NCI-H1105 (cell line): ENCODE measurements at regions not wholly inside any gene's neighbourhood (a gene's known extent, or its start where the extent isn't known, plus 50 kb on each side); places are given as distances from the start of the nearest gene placed in this dataset.
A peak's percentile ranks its signal among the peaks of the same experiment; 100 is the strongest.

Experiments
- DNase-seq: peaks from one replicate; lab custom pipeline; 2025; lab: John Stamatoyannopoulos, UW

GRCh38 chr14:62143245-62143644 lies 381.0 kb downstream of the SNAPC1 start:
- no peak for DNase-seq

GRCh38 chr14:62144863-62145262 lies 382.6 kb downstream of the SNAPC1 start:
- DNase-seq: no peak

GRCh38 chr14:62146030-62146429 lies 383.8 kb downstream of the SNAPC1 start:
- DNase-seq: no peak

GRCh38 chr14:62156052-62156451 lies 393.8 kb downstream of the SNAPC1 start:
- DNase-seq: no peak

- no peak for DNase-seq
These were observed 396.6 kb downstream of the SNAPC1 start for GRCh38 chr14:62158779-62159178.

GRCh38 chr14:62159314-62159713 lies 397.1 kb downstream of the SNAPC1 start:
- no peak for DNase-seq

GRCh38 chr14:62162998-62163589 lies 400.9 kb downstream of the SNAPC1 start:
- DNase-seq: peak; percentile 38

GRCh38 chr14:62168564-62169155 lies 406.4 kb downstream of the SNAPC1 start:
- peak; percentile 26 for DNase-seq

- peak; percentile 74 for DNase-seq
These were observed 417.3 kb downstream of the SNAPC1 start for GRCh38 chr14:62179367-62180018.

GRCh38 chr14:62181591-62181990 lies 419.4 kb downstream of the SNAPC1 start:
- no peak for DNase-seq

GRCh38 chr14:62185078-62185477 lies 422.9 kb downstream of the SNAPC1 start:
- no peak for DNase-seq

GRCh38 chr14:62187265-62187664 lies 425.0 kb downstream of the SNAPC1 start:
- DNase-seq: no peak

- no peak for DNase-seq
These were observed 427.5 kb downstream of the SNAPC1 start for GRCh38 chr14:62189698-62190097.

GRCh38 chr14:62206456-62206855 lies 444.2 kb downstream of the SNAPC1 start:
- DNase-seq: no peak

GRCh38 chr14:62209287-62209899 lies 447.2 kb downstream of the SNAPC1 start:
- DNase-seq: no peak

- DNase-seq: peak; percentile 61
These were observed 451.3 kb downstream of the SNAPC1 start for GRCh38 chr14:62213516-62213915.

GRCh38 chr14:62216121-62216520 lies 453.9 kb downstream of the SNAPC1 start:
- DNase-seq: no peak

GRCh38 chr14:62234849-62235248 lies 472.6 kb downstream of the SNAPC1 start:
- DNase-seq: no peak

GRCh38 chr14:62244221-62244620 lies 482.0 kb downstream of the SNAPC1 start:
- DNase-seq: no peak

GRCh38 chr14:62247266-62247665 lies 485.0 kb downstream of the SNAPC1 start:
- no peak for DNase-seq

GRCh38 chr14:62251237-62251636 lies 489.0 kb downstream of the SNAPC1 start:
- no peak for DNase-seq

- no peak for DNase-seq
These were observed 491.0 kb downstream of the SNAPC1 start for GRCh38 chr14:62253171-62253570.

GRCh38 chr14:62253911-62254310 lies 491.7 kb downstream of the SNAPC1 start:
- DNase-seq: no peak
